ENCODE measurements at regions not wholly inside any gene's neighbourhood (a gene's known extent, or its start where the extent isn't known, plus 50 kb on each side); places are given as distances from the start of the nearest gene placed in this dataset.

DNA sequence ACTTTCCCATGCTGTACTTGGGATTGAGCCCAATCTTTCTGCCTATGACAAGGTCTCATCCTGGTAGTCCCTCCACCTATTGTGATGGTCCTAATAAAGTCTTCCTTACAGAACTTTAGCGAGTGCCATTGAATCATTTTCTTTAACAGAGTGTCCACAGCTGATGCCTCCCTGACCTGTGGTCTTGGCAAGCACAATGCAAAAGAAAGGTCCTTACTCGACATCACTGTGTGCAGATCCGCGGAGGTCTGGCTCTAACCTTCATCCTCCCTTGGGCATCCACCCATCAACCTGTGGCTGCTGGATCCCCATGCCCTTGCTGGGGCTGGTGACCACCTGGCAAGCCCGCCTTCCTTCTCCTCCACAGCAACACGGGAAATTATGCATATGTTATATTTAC, 1203.9 kb downstream of the TBC1D22A start:
- TF ChIP-seq CTCF (IDR thresholded peaks at IDR 0.05 in 8 of 11, conservative IDR thresholded peaks at IDR 0.05 in 3 of 11) (no peak), POLR2A (IDR thresholded peaks at IDR 0.05) (no peak), POLR2AphosphoS5 (IDR thresholded peaks at IDR 0.05) (no peak)

Data from spleen (tissue), 7 donors.